ENCODE measurements at regions not wholly inside any gene's neighbourhood (a gene's known extent, or its start where the extent isn't known, plus 50 kb on each side); places are given as distances from the start of the nearest gene placed in this dataset.
"Not testable (repeated sequence)": the region's sequence is repeated elsewhere in the genome, so short reads cannot be mapped to it uniquely, and the experiment has no call there.

- DNase-seq (ENCODE audit: low spot score in 2 of 2), result no peak
- H3K4me3 ChIP-seq, result no peak overlapping the region
- H3K9me3 ChIP-seq, result no peaks in the 10 kb centered on the region
- H3K27me3 ChIP-seq, result no peaks in the 10 kb centered on the region
- no peaks in the 10 kb centered on the region for H3K4me1 ChIP-seq
- no peak overlapping the region for H3K27ac ChIP-seq
- no peaks in the 10 kb centered on the region for H3K36me3 ChIP-seq
- no peak for TF ChIP-seq CTCF (IDR thresholded peaks at IDR 0.05)
- intact Hi-C loops (cut with DNase I), result no loop called here
Measured at GRCh38 chr14:56998728-56999127, 188.4 kb upstream of the OTX2 start.

GRCh38 chr14:56996721-56997399, 186.6 kb upstream of the OTX2 start:
- no peak for DNase-seq (ENCODE audit: low spot score in 2 of 2)

GRCh38 chr14:56995010-56995409, 184.7 kb upstream of the OTX2 start:
- intact Hi-C loops (cut with DNase I), result no loop called here

More at GRCh38 chr14:56996721-56997399, 186.6 kb upstream of the OTX2 start:
- intact Hi-C loops (cut with DNase I), result no loop called here
- Histone ChIP-seq H3K4me3 (no peak overlapping the region), H3K9me3 (no peaks in the 10 kb centered on the region), H3K27me3 (no peaks in the 10 kb centered on the region), H3K4me1 (no peaks in the 10 kb centered on the region), H3K27ac (no peak overlapping the region), H3K36me3 (no peaks in the 10 kb centered on the region)
- TF ChIP-seq CTCF (IDR thresholded peaks at IDR 0.05), result no peak

GRCh38 chr14:56992332-56992820, 182.1 kb upstream of the OTX2 start:
- no peaks in the 10 kb centered on the region for H3K36me3 ChIP-seq
- H3K4me1 ChIP-seq, result no peaks in the 10 kb centered on the region
- H3K27ac ChIP-seq, result no peak overlapping the region
- no peak for TF ChIP-seq CTCF (IDR thresholded peaks at IDR 0.05)
- H3K4me3 ChIP-seq, result no peak overlapping the region
- DNase-seq (ENCODE audit: low spot score in 2 of 2), result no peak
- H3K9me3 ChIP-seq, result no peaks in the 10 kb centered on the region
- H3K27me3 ChIP-seq, result no peaks in the 10 kb centered on the region
- intact Hi-C loops (cut with DNase I), result no loop called here

More at GRCh38 chr14:56995010-56995409, 184.7 kb upstream of the OTX2 start:
- Histone ChIP-seq H3K36me3 (no peaks in the 10 kb centered on the region), H3K27ac (no peak overlapping the region), H3K4me3 (no peak overlapping the region), H3K4me1 (no peaks in the 10 kb centered on the region), H3K27me3 (no peaks in the 10 kb centered on the region), H3K9me3 (no peaks in the 10 kb centered on the region)
- TF ChIP-seq CTCF (IDR thresholded peaks at IDR 0.05), result no peak
- DNase-seq (ENCODE audit: low spot score in 2 of 2), result no peak

- H3K4me3 ChIP-seq; H3K36me3 ChIP-seq; H3K4me1 ChIP-seq; DNase-seq (ENCODE audit: low spot score in 2 of 2); H3K9me3 ChIP-seq; intact Hi-C loops (cut with DNase I); H3K27ac ChIP-seq; H3K27me3 ChIP-seq: not testable (repeated sequence)
Measured at GRCh38 chr14:56990991-56991627, 180.8 kb upstream of the OTX2 start.

- H3K4me1 ChIP-seq, result no peaks in the 10 kb centered on the region
- no peak for TF ChIP-seq CTCF (IDR thresholded peaks at IDR 0.05)
- no peaks in the 10 kb centered on the region for H3K36me3 ChIP-seq
- no peak for DNase-seq (ENCODE audit: low spot score in 2 of 2)
- no peak overlapping the region for H3K4me3 ChIP-seq
- H3K27ac ChIP-seq, result no peak overlapping the region
- H3K9me3 ChIP-seq, result no peaks in the 10 kb centered on the region
- intact Hi-C loops (cut with DNase I), result no loop called here
- H3K27me3 ChIP-seq, result no peaks in the 10 kb centered on the region
Measured at GRCh38 chr14:56989359-56989758, 179.1 kb upstream of the OTX2 start.
